ENCODE measurements at regions not wholly inside any gene's neighbourhood (a gene's known extent, or its start where the extent isn't known, plus 50 kb on each side); places are given as distances from the start of the nearest gene placed in this dataset.

DNA sequence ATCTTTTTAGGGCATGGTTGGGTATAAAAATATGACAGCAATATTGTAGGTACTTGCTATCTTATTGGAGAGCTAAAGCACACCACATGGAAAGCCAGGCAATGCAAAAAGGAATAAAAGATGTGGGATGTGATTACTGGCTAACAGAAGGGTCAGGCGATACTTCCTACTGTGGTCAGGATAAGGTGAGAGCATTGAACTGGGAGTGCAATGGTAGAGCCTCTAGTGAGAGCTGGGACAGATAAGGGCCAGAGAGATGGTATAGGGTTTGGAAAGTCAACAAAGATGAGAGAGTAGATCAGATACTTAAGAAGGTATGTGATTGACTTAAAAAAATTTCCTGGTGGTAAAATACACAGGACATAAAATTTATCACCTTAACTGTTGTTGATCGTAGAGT, 160.7 kb upstream of the MAN1A1 start:
- no peaks in the 10 kb centered on the region for H3K27me3 ChIP-seq (ENCODE audit: low read depth)

GRCh38 chr6:119506631-119507174, 157.1 kb upstream of the MAN1A1 start:
- Histone ChIP-seq H3K4me3 (no peak overlapping the region), H3K36me3 (no peaks in the 10 kb centered on the region), H3K9me3 (no peaks in the 10 kb centered on the region), H3K27ac (no peak overlapping the region), H3K4me1 (no peaks in the 10 kb centered on the region), H3K27me3 (ENCODE audit: low read depth) (no peaks in the 10 kb centered on the region)
- intact Hi-C loops (cut with DNase I), result no loop called here
- ATAC-seq (no peak), DNase-seq (no peak)
- TF ChIP-seq, protein P1, sequence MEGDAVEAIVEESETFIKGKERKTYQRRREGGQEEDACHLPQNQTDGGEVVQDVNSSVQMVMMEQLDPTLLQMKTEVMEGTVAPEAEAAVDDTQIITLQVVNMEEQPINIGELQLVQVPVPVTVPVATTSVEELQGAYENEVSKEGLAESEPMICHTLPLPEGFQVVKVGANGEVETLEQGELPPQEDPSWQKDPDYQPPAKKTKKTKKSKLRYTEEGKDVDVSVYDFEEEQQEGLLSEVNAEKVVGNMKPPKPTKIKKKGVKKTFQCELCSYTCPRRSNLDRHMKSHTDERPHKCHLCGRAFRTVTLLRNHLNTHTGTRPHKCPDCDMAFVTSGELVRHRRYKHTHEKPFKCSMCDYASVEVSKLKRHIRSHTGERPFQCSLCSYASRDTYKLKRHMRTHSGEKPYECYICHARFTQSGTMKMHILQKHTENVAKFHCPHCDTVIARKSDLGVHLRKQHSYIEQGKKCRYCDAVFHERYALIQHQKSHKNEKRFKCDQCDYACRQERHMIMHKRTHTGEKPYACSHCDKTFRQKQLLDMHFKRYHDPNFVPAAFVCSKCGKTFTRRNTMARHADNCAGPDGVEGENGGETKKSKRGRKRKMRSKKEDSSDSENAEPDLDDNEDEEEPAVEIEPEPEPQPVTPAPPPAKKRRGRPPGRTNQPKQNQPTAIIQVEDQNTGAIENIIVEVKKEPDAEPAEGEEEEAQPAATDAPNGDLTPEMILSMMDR (IDR thresholded peaks at IDR 0.05), result no peak

More for the DNA sequence above, 160.7 kb upstream of the MAN1A1 start:
- no peak overlapping the region for H3K27ac ChIP-seq
- intact Hi-C loops (cut with DNase I), result no loop called here
- DNase-seq (no peak), ATAC-seq (no peak)
- H3K4me1 ChIP-seq, result no peaks in the 10 kb centered on the region
- H3K4me3 ChIP-seq, result no peak overlapping the region
- H3K9me3 ChIP-seq, result no peaks in the 10 kb centered on the region
- H3K36me3 ChIP-seq, result no peaks in the 10 kb centered on the region
- TF ChIP-seq, protein P1 (IDR thresholded peaks at IDR 0.05), result no peak

- no peak overlapping the region for H3K4me3 ChIP-seq
- H3K27ac ChIP-seq, result no peak overlapping the region
- H3K27me3 ChIP-seq (ENCODE audit: low read depth), result no peaks in the 10 kb centered on the region
- ATAC-seq (no peak), DNase-seq (no peak)
- no peaks in the 10 kb centered on the region for H3K4me1 ChIP-seq
- H3K9me3 ChIP-seq, result no peaks in the 10 kb centered on the region
- TF ChIP-seq, protein P1 (IDR thresholded peaks at IDR 0.05), result no peak
- H3K36me3 ChIP-seq, result no peaks in the 10 kb centered on the region
- intact Hi-C loops (cut with DNase I), result no loop called here
Measured at GRCh38 chr6:119501798-119502483, 152.4 kb upstream of the MAN1A1 start.

- Histone ChIP-seq H3K4me1 (no peaks in the 10 kb centered on the region), H3K27ac (no peak overlapping the region), H3K4me3 (no peak overlapping the region), H3K9me3 (no peaks in the 10 kb centered on the region), H3K27me3 (ENCODE audit: low read depth) (no peaks in the 10 kb centered on the region), H3K36me3 (no peaks in the 10 kb centered on the region)
- ATAC-seq, result no peak
- no peak for DNase-seq
- intact Hi-C loops (cut with DNase I), result no loop called here
- TF ChIP-seq, protein P1 (IDR thresholded peaks at IDR 0.05), result no peak
Measured at GRCh38 chr6:119499797-119500196, 150.2 kb upstream of the MAN1A1 start.

- Histone ChIP-seq H3K27me3 (ENCODE audit: low read depth) (no peaks in the 10 kb centered on the region), H3K27ac (no peak overlapping the region), H3K9me3 (no peaks in the 10 kb centered on the region), H3K4me1 (no peaks in the 10 kb centered on the region), H3K36me3 (no peaks in the 10 kb centered on the region), H3K4me3 (no peak overlapping the region)
- TF ChIP-seq, protein P1 (IDR thresholded peaks at IDR 0.05), result no peak
- intact Hi-C loops (cut with DNase I), result no loop called here
- ATAC-seq, result no peak
- no peak for DNase-seq
Measured at GRCh38 chr6:119497988-119498727, 148.6 kb upstream of the MAN1A1 start.

Data from lower lobe of right lung (tissue), 2 donors.